Activated naive CD8-positive, alpha-beta T cell (primary cell): ENCODE measurements at regions not wholly inside any gene's neighbourhood (a gene's known extent, or its start where the extent isn't known, plus 50 kb on each side); places are given as distances from the start of the nearest gene placed in this dataset.

Source experiments
- H3K27ac Mint-ChIP-seq: one replicate; pipeline ENCODE4 v1.8.0; 2021; ENCODE audit warnings: mixed read lengths
- H3K27me3 Mint-ChIP-seq: one replicate; pipeline ENCODE4 v1.8.0; 2021; ENCODE audit warnings: mixed read lengths
- H3K36me3 Mint-ChIP-seq: one replicate; pipeline ENCODE4 v1.8.0; 2021; ENCODE audit warnings: mixed read lengths
- H3K4me1 Mint-ChIP-seq: one replicate; pipeline ENCODE4 v1.8.0; 2021; ENCODE audit warnings: low read depth, mixed read lengths
- H3K4me3 Mint-ChIP-seq: one replicate; pipeline ENCODE4 v1.8.0; 2021; ENCODE audit warnings: mild to moderate bottlenecking, mixed read lengths
- H3K9me3 Mint-ChIP-seq: one replicate; pipeline ENCODE4 v1.8.0; 2021; ENCODE audit warnings: low read depth, mixed read lengths

DNA sequence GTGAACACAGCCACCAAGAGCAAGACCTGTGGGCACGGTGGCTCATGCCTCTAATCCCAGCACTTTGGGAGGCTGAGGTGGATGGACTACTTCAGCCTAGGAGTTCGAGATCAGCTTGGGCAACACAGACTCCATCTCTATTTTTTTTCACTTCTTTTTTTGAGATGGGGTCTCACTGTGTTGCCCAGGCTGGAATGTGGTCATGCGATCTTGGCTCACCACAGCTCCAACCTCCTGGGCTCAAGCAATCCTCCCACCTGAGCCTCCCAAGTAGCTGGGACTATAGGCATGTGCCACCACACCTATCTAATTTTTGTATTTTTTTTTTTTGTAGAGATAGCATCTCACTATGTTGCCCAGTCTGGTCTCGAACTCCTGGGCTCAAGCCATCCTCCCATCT is 54.4 kb upstream of the SPRED2 start:
- Mint-ChIP-seq H3K9me3 (no peaks in the 10 kb centered on the region), H3K27me3 (peaks cover 3% of the 10 kb centered on the region), H3K4me1 (no peaks in the 10 kb centered on the region), H3K4me3 (no peak overlapping the region), H3K27ac (no peak overlapping the region), H3K36me3 (no peaks in the 10 kb centered on the region)

DNA sequence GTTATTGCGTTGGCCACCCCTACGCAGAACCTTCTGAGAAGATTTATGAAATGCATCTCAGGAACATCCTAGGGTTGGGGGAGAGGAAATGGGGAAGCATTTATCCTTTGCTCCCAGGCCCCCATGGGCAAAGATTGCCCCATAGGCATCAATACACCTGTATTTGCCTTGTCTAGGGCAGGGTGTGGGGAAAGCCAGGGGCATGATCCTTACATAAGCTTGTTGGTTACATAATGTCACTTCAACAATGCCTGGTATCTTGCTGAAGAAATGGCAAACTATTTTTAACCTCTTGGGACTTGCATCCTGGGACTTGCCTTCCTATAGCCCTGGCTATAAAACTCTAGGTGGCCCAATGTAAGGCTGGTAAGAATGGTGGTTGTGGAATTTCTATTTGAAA is 53.9 kb upstream of the SPRED2 start:
- no peaks in the 10 kb centered on the region for H3K9me3 Mint-ChIP-seq
- H3K27ac Mint-ChIP-seq, result no peak overlapping the region
- no peaks in the 10 kb centered on the region for H3K36me3 Mint-ChIP-seq
- peaks cover 3% of the 10 kb centered on the region for H3K27me3 Mint-ChIP-seq
- H3K4me1 Mint-ChIP-seq, result no peaks in the 10 kb centered on the region
- no peak overlapping the region for H3K4me3 Mint-ChIP-seq

DNA sequence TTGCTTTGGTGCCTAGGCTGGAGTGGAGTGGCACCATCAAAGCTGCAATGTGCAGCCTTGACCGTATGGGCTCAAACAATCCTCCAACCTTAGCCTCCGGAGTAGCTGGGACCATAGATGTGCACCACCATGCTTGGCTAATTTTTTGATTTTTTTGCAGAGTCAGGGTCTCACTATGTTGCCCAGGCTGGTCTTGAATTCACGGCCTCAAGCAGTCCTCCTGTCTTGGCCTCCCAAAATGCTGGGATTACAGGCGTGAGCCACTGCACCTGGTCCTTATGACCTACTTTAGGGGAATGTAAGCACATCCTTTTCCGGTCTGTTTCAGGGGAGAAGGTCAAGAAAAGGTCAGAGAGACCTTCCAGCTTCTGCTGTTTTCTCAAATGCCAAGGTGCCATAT is 53.4 kb upstream of the SPRED2 start:
- no peak overlapping the region for H3K4me3 Mint-ChIP-seq
- H3K27ac Mint-ChIP-seq, result no peak overlapping the region
- no peaks in the 10 kb centered on the region for H3K4me1 Mint-ChIP-seq
- H3K27me3 Mint-ChIP-seq, result peaks cover 3% of the 10 kb centered on the region
- H3K36me3 Mint-ChIP-seq, result no peaks in the 10 kb centered on the region
- H3K9me3 Mint-ChIP-seq, result no peaks in the 10 kb centered on the region

DNA sequence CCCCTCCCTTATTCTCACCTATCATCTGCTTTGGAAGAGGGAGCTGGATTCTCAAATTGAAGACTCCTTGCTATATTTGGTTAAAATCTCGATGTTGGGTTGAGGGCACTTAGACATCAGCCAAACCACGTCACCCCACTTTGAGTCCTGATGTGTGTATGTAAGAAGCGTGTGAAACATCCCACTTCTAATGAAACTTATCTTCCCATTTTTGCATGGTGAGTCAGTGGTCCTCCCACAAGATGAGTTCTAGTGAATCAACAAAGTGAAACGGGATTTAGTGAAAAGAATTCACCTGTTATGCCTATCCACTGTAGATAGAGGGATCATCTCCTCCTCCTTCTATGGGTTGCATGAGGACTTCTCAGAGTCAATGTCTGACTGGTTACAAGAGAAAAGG is 51.4 kb upstream of the SPRED2 start:
- Mint-ChIP-seq H3K4me3 (no peak overlapping the region), H3K4me1 (no peaks in the 10 kb centered on the region), H3K27ac (no peak overlapping the region), H3K9me3 (no peaks in the 10 kb centered on the region), H3K27me3 (peaks cover 3% of the 10 kb centered on the region), H3K36me3 (no peaks in the 10 kb centered on the region)

DNA sequence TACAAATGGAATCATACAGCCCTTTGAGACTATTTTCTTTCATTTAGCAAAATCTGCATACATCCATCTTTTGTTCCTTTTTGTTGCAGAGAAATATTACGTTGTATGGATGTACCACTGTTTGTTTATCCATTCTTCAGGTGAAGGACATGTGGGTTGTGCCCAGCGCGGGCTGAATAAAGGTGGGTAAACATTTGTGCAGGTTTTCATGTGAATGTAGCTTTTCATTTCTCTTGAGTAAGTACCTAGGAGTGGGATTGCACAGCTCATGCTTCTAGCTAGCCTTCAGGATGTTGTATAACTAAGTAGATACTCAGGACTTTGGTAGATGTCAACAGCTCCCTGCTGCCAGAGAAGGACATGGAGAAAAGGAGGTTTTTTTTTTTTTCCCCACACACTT is 50.6 kb upstream of the SPRED2 start:
- peaks cover 3% of the 10 kb centered on the region for H3K27me3 Mint-ChIP-seq
- H3K9me3 Mint-ChIP-seq, result no peaks in the 10 kb centered on the region
- H3K4me3 Mint-ChIP-seq, result no peak overlapping the region
- H3K4me1 Mint-ChIP-seq, result no peaks in the 10 kb centered on the region
- no peak overlapping the region for H3K27ac Mint-ChIP-seq
- no peaks in the 10 kb centered on the region for H3K36me3 Mint-ChIP-seq
